DMS153 treated with DMSO at 0.1 percent for 48 hours (cell line): ENCODE measurements at regions not wholly inside any gene's neighbourhood (a gene's known extent, or its start where the extent isn't known, plus 50 kb on each side); places are given as distances from the start of the nearest gene placed in this dataset.
"Not testable (repeated sequence)": the region's sequence is repeated elsewhere in the genome, so short reads cannot be mapped to it uniquely, and the experiment has no call there.

Source experiments
- DNase-seq: peaks from one replicate; lab custom pipeline; 2025; ENCODE audit not compliant: unreplicated experiment; lab: John Stamatoyannopoulos, UW

DNA sequence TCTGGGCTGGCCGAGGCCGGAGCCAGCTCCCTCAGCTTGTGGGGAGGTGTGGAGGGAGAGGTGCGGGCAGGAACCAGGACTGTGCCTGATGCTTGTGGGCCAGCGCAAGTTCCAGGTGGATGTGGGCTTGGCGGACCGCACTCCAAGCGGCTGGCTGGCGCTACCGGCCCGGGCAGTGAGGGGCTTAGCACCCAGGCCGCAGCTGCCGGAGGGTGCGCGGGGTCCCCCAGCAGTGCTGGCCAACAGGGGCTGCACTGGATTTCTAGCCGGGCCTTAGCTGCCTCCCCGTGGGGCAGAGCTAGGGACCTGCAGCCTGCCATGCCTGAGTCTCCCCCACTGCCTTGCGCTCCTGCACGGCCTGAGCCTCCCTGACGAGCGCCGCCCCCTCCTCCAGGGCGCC, 242.8 kb downstream of the CCSER2 start:
- DNase-seq, result no peak

DNA sequence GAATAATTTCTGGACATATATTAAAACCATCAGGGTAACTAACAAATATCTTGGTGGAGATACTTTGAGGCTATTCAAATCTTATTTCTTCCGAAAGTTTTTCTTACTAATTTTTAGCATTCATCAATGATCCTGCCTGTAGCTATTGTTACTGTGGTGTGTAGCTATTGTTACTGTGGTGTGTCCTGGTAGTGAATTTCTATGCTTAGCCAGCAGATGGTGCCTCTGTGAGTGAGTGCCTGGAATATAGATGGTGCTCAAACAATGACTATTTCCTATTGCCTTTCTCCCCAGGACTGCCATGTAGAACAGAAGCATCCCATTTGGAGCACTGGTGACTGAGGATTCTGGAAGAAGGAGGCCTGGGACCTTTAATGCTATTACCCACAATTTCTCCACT, 245.7 kb downstream of the CCSER2 start:
- peak; percentile 24 for DNase-seq

DNA sequence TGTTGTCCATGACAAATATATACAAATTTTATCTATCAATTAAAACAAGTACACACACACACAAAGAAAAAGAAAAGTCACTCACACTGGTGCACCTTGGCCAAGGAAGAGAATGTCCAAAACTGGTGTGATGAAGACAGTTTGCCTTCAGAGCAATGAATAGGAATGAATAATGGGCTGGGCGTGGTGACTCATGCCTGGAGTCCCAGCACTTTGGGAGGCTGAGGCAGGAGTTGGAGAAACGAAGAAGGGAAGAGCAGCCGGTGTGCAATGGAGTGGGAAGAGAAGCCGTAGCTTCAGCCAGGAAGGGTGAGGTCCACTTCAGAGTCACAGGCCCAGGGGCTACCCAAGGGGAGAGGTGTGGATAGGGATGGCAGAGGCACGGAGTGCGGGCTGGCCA, 253.6 kb downstream of the CCSER2 start:
- DNase-seq, result no peak

DNA sequence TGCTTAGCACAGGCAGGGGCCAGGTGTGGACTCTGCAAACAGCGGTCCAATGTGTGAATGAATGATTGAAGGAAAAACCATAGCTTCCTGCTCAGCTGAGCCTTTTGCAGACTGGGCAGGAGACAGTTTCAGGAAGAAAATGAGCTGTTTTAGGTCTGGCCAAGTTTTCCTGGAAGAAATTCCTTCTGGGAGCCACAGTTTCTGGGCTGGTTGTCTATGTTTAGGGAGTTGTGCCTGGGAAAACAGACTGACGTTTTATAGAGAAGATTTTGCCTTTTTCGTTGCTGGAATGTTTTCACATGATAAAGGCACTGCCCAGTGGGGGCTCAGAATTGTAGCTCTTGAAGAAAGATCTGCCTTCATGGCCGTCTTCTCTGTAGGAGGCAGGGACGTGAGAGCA, 255.1 kb downstream of the CCSER2 start:
- no peak for DNase-seq

DNA sequence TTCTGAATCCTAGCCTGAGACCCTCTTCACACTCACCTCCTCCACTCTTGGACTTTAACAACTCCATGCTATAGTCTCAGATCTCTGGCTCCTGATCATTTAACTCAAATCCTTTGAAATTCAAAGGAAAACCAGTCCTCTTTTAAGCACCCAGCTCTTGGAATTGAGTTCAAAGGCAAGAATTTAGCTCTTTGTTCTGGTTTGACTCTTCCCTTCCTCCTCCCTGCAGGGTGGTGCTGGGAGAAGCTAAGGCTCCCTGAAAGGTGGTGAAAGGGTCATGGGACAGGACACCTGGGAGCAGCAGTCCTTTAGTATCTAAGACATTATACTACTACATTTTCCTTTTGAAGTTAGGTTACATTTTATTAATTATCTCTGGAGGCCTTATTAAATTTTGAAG, 259.4 kb downstream of the CCSER2 start:
- no peak for DNase-seq

DNA sequence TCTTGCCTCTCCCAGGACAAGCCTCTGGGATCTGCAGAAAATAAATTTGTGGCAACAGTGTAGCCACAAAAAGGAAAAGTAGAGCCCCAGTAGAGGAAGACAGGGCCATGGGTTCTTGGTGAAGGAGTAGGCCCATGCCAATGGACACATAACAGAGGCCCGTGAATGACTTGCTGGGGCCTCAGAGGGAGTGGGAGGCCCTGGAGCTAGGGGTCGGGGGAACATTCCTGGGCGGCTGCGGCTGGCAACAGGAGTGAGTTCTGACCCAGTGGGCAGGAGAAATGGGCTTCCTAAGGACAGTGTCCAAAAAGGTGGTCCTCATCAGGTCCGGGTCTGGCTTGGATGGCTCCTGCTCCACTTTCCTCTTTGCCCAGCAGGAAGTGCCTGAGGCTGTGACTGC, 260.0 kb downstream of the CCSER2 start:
- no peak for DNase-seq

DNA sequence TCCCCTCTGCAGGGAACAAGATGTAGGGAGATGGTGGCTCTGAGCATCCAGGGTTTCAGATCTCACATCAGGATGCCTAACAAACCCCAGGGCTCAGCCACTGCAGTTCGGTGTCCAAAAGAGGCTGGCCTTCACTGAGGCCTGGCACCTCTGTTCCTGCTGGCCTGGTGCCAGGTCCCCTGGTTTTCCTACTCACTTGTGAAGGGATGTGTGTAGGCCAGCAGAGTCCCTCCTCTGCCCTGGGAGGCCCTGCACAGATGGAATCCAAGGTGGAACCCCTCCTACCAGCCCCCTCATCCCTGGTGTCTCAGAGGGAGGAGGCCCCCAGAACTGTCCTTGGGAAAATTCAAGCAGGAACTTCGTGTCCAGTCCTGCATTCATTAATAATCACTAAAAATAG, 260.6 kb downstream of the CCSER2 start:
- DNase-seq, result no peak

DNA sequence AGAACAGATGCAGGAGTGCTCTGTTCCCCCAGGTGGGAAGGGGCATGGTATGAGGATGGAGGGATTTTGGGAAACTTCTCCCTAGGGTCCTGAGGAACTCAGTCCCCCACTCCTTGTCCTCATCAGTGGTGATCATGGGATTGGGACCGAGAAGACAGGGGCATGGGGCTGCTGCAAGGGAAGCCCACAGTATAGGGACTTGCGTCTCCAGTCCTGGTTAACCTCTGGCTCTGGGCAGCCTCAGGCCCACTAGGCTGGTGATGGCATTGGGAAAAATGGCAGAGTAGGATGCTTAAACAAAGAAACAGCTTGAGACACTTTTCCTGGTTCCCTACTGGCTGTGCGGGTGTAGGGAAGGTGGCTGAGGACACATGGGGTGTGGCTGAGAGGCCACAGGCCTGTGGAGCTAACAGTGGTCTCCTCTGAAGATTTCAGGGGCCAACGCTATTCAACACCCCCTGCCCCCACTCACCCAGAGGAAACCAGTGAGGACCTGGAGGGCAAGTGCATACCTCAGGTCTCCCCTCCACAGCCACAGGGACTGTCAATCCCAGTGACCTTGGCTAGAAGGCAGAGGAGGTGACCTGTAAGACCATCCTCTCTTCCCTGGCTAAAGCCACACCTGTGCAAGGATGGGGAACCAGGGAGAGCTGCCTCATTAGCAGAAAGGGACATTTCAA, 261.3 kb downstream of the CCSER2 start:
- DNase-seq, result no peak

DNA sequence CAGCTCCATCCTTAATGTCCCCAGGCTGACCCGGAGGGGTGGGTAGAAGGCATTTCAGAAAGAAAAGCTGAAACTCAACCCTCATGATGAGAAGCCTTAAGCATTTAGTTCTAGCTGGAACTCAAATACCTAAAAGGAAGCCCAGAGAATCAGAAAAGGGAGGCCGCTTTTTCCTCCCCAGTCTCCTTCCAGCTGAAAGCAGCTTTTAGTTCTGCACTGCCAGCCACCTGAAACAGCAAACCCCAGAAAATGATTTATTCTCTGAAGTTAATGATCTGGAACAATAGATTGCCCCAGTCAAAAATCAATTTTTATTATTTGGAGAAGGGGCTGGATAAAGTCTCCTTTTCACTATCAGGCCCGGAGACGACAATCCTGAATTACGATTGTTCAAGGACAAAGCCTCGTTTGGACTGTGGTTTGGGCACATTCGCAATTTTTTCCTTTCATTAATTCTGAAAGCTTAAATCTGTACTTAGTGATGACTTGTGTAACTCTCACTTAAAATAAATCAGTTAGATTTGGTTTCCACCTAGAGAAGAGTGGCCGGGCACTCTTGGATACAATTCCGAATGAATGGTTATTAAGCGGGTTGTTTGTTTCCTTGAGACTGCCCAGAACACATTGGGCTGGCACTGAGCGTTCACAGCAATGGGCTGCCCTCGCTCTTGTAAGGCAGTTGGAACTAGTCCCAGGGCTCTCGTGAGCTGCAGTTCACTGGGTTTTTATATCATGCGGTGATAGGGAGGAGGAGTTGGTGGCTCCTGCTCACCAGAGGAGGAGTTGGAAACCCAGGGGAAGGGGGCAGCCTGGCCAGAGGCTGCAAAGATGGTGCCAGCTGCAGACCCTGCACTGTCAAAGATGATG, 262.2 kb downstream of the CCSER2 start:
- peak; percentile 84 for DNase-seq

DNA sequence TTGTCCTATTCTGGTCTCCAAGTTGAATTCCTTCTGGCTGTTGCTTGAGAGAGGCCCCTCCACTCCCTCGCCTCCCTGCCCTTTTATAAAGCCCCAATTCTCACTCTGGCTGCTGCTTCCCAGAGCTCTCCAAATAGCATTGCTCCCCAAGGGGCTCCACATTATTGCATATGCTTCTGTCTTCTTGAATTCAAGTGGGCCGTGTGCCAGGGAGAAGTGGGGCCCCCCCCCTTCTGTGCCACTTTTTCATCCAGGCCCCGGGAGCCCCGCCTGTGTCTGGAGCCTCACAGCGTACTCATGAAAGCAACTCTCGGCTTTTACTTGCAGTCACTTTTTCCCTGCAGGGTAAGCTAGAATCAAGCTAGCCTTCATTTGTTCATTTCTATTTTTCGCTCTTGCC, 265.1 kb downstream of the CCSER2 start:
- DNase-seq, result no peak

DNA sequence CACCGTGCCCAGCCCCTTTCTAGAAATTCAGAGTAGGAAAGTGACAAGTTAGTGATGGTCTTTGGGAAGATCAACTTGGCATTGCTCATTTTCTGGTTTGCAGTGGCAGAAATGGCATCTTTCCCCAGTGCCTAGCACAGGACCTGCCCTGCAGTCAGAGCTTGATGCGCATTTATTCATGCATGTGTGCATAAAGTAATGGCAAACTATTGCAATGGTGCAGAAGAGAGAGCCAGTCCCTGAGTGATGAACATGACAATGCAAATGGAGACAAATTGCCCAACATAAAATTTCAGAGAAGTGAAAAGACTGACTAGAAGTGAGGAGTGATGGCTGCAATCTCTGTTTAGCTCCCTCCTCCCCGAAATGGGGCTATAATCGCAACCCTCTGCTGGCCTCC, 268.2 kb downstream of the CCSER2 start:
- no peak for DNase-seq

DNA sequence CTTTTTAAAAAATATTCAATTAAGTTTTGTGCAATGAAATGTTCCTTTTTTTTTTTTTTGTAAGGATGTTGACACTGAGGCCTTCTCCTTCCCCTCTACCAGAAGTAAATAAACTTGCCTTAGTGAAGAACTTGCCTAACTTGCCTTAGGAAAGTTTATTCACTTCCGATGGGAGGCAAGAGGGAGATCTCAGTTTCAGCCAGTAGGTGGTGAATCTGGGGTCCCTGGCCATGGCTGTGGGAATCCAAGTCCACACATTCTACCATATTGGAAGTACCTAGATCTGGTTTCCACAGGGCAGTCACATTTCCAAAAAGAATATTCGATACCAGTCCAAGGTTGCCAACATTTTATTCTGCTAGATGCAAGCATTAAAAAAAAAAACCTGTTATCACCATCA, 270.9 kb downstream of the CCSER2 start:
- no peak for DNase-seq

DNA sequence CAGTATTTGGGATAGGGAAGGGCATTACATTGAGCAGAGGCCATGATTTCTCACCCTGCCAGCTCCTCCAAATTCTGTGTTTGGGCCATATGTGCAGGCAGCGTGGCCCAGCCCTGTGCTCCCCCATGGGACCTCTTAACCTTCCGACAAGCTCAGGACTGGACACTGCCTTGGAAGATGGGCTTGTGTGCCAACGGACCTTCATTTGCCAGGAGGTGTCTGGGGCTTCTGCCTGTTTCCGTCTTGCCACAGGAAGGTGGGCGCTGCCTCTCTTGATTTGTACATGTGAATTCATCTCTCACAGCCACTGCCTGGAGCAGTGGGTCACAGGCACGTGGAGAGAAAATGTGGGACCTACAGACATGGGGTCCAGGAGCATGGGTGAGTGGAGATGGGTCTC, 272.6 kb downstream of the CCSER2 start:
- DNase-seq, result no peak

DNA sequence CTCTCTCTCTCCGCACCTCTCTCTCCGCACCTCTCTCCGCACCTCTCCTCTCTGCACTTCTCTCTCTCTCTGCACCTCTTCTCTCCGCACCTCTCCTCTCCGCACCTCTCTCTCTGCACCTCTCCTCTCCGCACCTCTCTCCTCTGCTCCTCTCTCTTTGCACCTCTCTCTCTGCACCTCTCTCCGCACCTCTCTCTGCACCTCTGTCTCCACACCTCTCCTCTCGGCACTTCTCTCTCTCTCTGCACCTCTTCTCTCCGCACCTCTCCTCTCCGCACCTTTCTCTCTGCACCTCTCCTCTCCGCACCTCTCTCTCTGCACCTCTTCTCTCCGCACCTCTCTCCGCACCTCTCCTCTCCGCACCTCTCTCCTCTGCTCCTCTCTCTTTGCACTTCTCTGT, 274.2 kb downstream of the CCSER2 start:
- not testable (repeated sequence) for DNase-seq

DNA sequence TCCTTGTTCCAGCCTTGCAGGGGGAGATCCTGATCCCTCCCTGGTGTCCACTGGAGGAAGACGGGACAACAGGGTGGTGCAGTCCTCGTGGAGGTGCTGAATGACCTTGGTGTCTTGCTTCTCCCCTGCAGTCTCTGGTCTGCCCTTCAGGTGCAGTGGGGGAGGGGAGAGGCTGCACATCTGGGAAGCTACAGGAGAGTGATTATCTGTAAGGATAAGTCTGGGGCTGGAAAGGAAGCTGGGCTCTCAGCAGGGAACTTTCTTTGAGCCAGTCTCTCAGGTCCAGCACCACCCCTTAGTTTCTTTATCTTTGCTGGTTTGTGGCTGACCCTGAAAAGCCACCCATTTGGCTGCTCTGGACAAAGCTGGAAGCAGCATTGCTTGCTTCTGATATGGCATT, 275.6 kb downstream of the CCSER2 start:
- no peak for DNase-seq

DNA sequence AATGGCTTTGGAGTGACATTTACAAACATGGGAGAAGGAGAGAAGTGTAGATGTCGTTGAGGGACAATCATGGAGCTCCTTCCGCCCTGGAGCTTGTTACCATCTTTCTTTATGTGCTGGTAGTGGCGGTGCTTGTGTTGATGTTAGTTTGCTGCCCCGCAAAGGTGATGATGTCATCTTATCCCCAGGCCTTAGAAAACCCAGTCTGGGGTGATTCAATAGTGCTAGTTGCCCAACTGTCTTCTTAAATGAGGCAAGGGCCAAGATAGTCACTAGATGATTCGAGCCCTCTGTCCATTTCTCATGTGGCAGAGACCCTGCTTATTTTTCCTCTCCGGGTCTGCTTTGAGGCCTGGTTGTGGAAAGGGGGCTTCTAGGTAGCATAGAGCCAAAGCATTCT, 277.4 kb downstream of the CCSER2 start:
- DNase-seq, result no peak

DNA sequence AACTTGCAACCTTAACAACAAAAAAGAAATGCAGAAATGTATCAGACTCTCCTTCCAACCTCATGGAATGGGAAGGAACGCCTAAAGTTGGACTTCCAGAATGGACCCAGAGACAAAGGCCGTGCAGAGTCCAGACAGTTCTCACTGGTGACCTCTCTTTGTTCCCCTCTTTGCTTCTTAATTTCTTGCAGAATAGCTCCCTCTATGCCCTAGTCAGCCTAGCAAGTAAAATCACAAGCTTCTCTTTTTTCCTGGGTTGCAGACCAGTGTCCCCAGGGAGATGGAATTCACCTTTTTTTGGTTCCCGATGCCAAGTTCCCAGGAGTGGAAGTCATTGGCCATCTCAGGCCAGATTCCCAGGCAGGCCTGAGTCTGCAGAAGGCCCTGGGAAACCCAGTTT, 278.0 kb downstream of the CCSER2 start:
- no peak for DNase-seq

DNA sequence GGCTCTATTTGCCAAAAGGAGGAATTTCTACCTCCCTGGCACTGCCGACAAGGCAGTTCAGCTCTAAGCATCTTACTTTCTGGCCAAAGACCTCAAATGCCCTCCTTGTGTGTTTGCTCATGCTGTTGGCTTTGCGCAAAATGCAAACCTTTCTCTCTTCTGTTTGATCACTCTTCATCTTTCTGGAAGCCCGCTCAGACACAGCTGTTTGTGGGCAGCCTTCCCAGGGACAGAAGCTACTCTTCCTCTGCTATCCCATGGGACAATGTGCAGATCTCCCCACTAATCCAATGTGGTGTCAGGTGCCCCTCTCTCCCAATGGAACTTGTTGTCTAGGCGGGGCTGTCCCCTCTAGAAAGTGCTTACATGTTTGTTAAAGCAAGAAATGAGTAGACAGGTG, 278.7 kb downstream of the CCSER2 start:
- no peak for DNase-seq

DNA sequence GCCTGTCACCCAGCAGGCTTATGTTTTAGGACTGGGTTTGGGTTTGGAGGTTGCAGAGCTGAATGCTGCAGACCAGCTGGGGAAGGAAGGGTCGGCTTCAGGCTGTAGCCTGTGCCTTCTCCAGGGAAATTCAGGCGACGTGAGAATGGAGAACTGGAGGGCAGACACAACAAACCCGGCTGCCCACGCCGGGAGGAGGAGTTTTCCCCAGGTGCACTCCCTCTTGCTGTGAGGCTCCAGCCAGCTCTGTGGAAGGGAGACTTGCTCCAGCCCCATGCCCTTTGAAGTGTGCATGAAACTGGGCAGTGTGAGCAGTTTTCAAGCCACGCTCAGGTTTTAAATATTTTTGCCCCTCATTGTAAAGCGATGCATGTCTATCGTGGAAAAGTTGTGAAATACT, 279.1 kb downstream of the CCSER2 start:
- DNase-seq, result no peak

DNA sequence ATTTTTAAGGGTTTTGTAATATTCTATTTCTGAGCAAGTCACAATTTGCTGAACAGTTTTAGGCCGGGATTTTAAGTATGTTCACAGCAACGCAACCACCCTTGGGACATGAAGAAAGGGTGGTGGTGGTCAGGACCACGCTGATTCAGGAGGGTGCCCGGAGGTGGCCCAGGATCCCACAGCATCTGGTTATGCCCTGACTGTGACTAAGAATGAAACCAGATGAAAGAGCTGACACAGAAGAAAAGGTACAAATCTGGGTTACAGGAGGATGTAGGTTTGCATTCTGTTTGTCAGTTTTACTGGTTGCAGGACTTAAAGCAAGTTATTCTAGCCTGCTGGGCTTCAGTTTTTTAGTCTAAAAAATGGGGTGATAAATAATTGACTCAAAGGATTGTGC, 279.7 kb downstream of the CCSER2 start:
- DNase-seq, result no peak

DNA sequence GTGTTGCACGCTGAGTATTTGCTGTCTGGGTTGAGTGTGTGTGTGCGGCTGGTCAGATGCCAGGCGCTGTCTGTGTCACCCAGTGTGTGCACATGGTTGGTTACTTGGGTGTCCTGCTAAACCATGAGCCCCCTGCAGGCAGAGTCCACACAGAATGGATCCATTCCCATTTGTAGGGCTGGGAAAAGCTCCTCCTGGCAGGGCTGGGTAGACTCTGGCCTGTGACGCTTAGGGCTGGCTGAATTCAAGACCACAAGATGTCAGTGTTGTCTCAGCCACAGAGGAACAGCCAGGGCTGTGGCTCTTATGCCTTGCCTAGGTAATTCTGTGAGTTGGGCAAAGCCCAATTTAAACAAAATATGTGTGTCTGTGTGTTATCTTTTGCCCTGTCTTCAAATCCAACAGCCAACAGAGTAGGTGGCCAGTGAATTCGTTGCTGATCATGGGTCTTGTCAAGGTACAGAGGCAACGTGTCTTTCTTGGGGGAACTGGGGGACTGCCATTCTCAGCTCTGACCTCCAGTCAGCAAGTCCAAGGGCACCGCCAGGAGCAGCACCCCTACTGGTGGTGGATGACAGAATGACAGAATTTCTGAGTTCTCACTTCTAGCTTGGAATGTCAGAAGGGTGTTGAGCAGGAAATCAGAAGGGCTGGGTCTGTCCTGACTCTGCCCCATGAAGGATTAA, 285.1 kb downstream of the CCSER2 start:
- peak; percentile 63 for DNase-seq
